Transverse colon (tissue), 4 donors: ENCODE measurements at regions not wholly inside any gene's neighbourhood (a gene's known extent, or its start where the extent isn't known, plus 50 kb on each side); places are given as distances from the start of the nearest gene placed in this dataset.

Source experiments
- DNase-seq: peaks from one replicate; pipeline ENCODE4 v3.0.0-alpha.2; 2019
- H3K27ac ChIP-seq, 4 donors: fragments of 200-600 bp; sonication (generic); 2 replicates each; pipeline ENCODE4 v1.5.1; 2016 to 2018; ENCODE audit warnings: inconsistent platforms in 4 of 4
- H3K27me3 ChIP-seq: fragments of 200-600 bp; sonication (generic); 2 replicates; pipeline ENCODE4 v1.5.1; 2017; ENCODE audit warnings: inconsistent platforms
- H3K36me3 ChIP-seq, 4 donors: fragments of 200-600 bp; sonication (generic); 2 replicates each; pipeline ENCODE4 v1.5.1; 2017 to 2019; ENCODE audit warnings: inconsistent platforms in 4 of 4
- H3K4me1 ChIP-seq, 4 donors: fragments of 200-600 bp; sonication (generic); 2 replicates each; pipeline ENCODE4 v1.5.1; 2017 to 2020; ENCODE audit warnings: inconsistent platforms in 4 of 4
- H3K4me3 ChIP-seq, 4 donors: fragments of 200-600 bp; sonication (generic); 1 replicate in 1 of 4; 2 replicates in 3 of 4; pipeline versions ENCODE4 v1.5.1 to v1.6.1; 2017 to 2019; ENCODE audit warnings: inconsistent platforms in 4 of 4
- H3K9me3 ChIP-seq, 2 donors: fragments of 200-600 bp; sonication (generic); 2 replicates each; pipeline ENCODE4 v1.5.1; 2017 to 2019; ENCODE audit warnings: inconsistent platforms in 2 of 2
- CTCF ChIP-seq, 5 experiments: fragments of 200-600 bp in 3 of 5; fragments of 450-650 bp in 2 of 5; sonication (generic) in 3 of 5; IDR thresholded peaks; 1 replicate in 2 of 5; 2 replicates in 3 of 5; pipeline ENCODE4 v1.5.1; 2016 to 2017; ENCODE audit warnings: antibody characterized with exemption in 5 of 5, inconsistent platforms in 3 of 5, mild to moderate bottlenecking in 2 of 5, moderate library complexity in 1 of 5
- EP300 ChIP-seq: sonication (generic); formaldehyde crosslinking; IDR thresholded peaks from one replicate; pipeline ENCODE4 v1.6.1; 2017; ENCODE audit warnings: antibody characterized with exemption, low read depth
- POLR2A ChIP-seq: fragments of 450-650 bp; IDR thresholded peaks from one replicate; pipeline ENCODE4 v1.6.1; 2016; ENCODE audit warnings: antibody characterized with exemption, mild to moderate bottlenecking, moderate library complexity
- POLR2AphosphoS5 ChIP-seq, 3 donors: sonication (generic); formaldehyde crosslinking; IDR thresholded peaks; one replicate each; pipeline ENCODE4 v1.6.1; 2016; ENCODE audit warnings: antibody characterized with exemption in 3 of 3
- WGBS, 2 donors: methylation state at CpG; one replicate each; pipeline ENCODE4 v1.1.5; 2018; ENCODE audit warnings: low coverage in 1 of 2; 5-methylcytosine and 5-hydroxymethylcytosine counted together
- in situ Hi-C, 4 donors: fragments of 200-750 bp; cut with MboI; loops; one replicate each; pipeline versions ENCODE4 v1.15.0 to v1.15.1; 2017; ENCODE audit warnings: low sequenced_read_pairs in 3 of 4, low pct_ligation_motif_present in 1 of 4, low pct_unique_long_range_greater_than_20kb in 1 of 4
- intact Hi-C: fragments of 100-400 bp; cut with DNase I; formaldehyde crosslinking; loops from one replicate; pipeline ENCODE4 v1.15.1; 2023; ENCODE audit warnings: low total_unique reads

GRCh38 chr9:16309469-16310271 lies 560.8 kb downstream of the BNC2 start:
- TF ChIP-seq POLR2A (no peak), CTCF (IDR thresholded peaks at IDR 0.05) (no peak)
- no peaks in the 10 kb centered on the region for H3K9me3 ChIP-seq
- H3K36me3 ChIP-seq = no peaks in the 10 kb centered on the region
- peak; percentile 17 for DNase-seq
- H3K27ac ChIP-seq = peak overlapping the region; percentile 5 to 50 (median 18)
- H3K4me1 ChIP-seq = no peaks in the 10 kb centered on the region
- in situ Hi-C loops (no loop called here), intact Hi-C loops (no loop called here)
- 66 to 69% methylated on average over 4 to 24 of the region's 24 CpGs for WGBS, 2 donors
- H3K27me3 ChIP-seq = no peaks in the 10 kb centered on the region
- H3K4me3 ChIP-seq = no peak overlapping the region

- in situ Hi-C loops = no loop called here
- intact Hi-C loops = no loop called here
- TF ChIP-seq EP300 = no peak
- no peak for TF ChIP-seq POLR2A
- no peak for TF ChIP-seq POLR2AphosphoS5 (IDR thresholded peaks at IDR 0.05)
- TF ChIP-seq CTCF (IDR thresholded peaks at IDR 0.05) = no peak
These were observed 560.0 kb downstream of the BNC2 start for GRCh38 chr9:16310278-16311110.

GRCh38 chr9:16312116-16312515 lies 558.4 kb downstream of the BNC2 start:
- intact Hi-C loops (no loop called here), in situ Hi-C loops (no loop called here)
- DNase-seq = no peak
- Histone ChIP-seq H3K4me3 (no peak overlapping the region), H3K4me1 (no peaks in the 10 kb centered on the region), H3K36me3 (no peaks in the 10 kb centered on the region), H3K27ac (no peak overlapping the region), H3K9me3 (no peaks in the 10 kb centered on the region), H3K27me3 (no peaks in the 10 kb centered on the region)
- WGBS, 2 donors = 53 to 57% methylated on average over 3 to 6 of the region's 6 CpGs
- TF ChIP-seq CTCF (IDR thresholded peaks at IDR 0.05) (no peak), EP300 (no peak), POLR2AphosphoS5 (IDR thresholded peaks at IDR 0.05) (no peak), POLR2A (no peak)

More at GRCh38 chr9:16310278-16311110, 560.0 kb downstream of the BNC2 start:
- Histone ChIP-seq H3K4me1 (no peaks in the 10 kb centered on the region), H3K27ac (peak overlapping the region in 3 of 4 donors; percentile 5 to 23 (median 14)), H3K4me3 (no peak overlapping the region), H3K27me3 (no peaks in the 10 kb centered on the region), H3K36me3 (no peaks in the 10 kb centered on the region), H3K9me3 (no peaks in the 10 kb centered on the region)
- WGBS, 2 donors = 74% methylated on average over 26 of the region's 26 CpGs; no CpG with 5 or more reads in 1 of the 2 donors
- no peak for DNase-seq

GRCh38 chr9:16312962-16313546 lies 557.4 kb downstream of the BNC2 start:
- Histone ChIP-seq H3K4me3 (no peak overlapping the region), H3K9me3 (no peaks in the 10 kb centered on the region), H3K36me3 (no peaks in the 10 kb centered on the region), H3K27ac (no peak overlapping the region), H3K27me3 (no peaks in the 10 kb centered on the region), H3K4me1 (no peaks in the 10 kb centered on the region)
- WGBS, 2 donors = 88 to 89% methylated on average over 7 to 10 of the region's 10 CpGs
- intact Hi-C loops (no loop called here), in situ Hi-C loops (no loop called here)
- no peak for DNase-seq
- TF ChIP-seq POLR2A (no peak), EP300 (no peak), CTCF (IDR thresholded peaks at IDR 0.05) (no peak), POLR2AphosphoS5 (IDR thresholded peaks at IDR 0.05) (no peak)
